EH (cell line): ENCODE measurements at regions not wholly inside any gene's neighbourhood (a gene's known extent, or its start where the extent isn't known, plus 50 kb on each side); places are given as distances from the start of the nearest gene placed in this dataset.

Experiments used
- DNase-seq: peaks from one replicate; pipeline ENCODE4 v3.0.0-alpha.2; 2015; ENCODE audit warnings: low read depth

- no peak for DNase-seq
Measured at GRCh38 chr6:55696501-55696900, 117.5 kb upstream of the HMGCLL1 start.

- DNase-seq: no peak
Measured at GRCh38 chr6:55696041-55696440, 117.0 kb upstream of the HMGCLL1 start.

GRCh38 chr6:55694759-55695158 lies 115.8 kb upstream of the HMGCLL1 start:
- DNase-seq: no peak

GRCh38 chr6:55694148-55694547 lies 115.2 kb upstream of the HMGCLL1 start:
- peak; percentile 1 for DNase-seq

GRCh38 chr6:55679503-55679902 lies 100.5 kb upstream of the HMGCLL1 start:
- DNase-seq: no peak

GRCh38 chr6:55678330-55679224 lies 99.6 kb upstream of the HMGCLL1 start:
- DNase-seq: no peak

- DNase-seq: no peak
Measured at GRCh38 chr6:55676736-55677135, 97.7 kb upstream of the HMGCLL1 start.

GRCh38 chr6:55675941-55676340 lies 96.9 kb upstream of the HMGCLL1 start:
- DNase-seq: no peak

GRCh38 chr6:55674672-55675071 lies 95.7 kb upstream of the HMGCLL1 start:
- DNase-seq: no peak

- DNase-seq: no peak
Measured at GRCh38 chr6:55670850-55671413, 91.9 kb upstream of the HMGCLL1 start.

GRCh38 chr6:55669028-55669427 lies 90.0 kb upstream of the HMGCLL1 start:
- no peak for DNase-seq

GRCh38 chr6:55668591-55668990 lies 89.6 kb upstream of the HMGCLL1 start:
- DNase-seq: peak; percentile 6

GRCh38 chr6:55667341-55667740 lies 88.3 kb upstream of the HMGCLL1 start:
- no peak for DNase-seq

- no peak for DNase-seq
Measured at GRCh38 chr6:55666606-55667225, 87.7 kb upstream of the HMGCLL1 start.

GRCh38 chr6:55666037-55666436 lies 87.0 kb upstream of the HMGCLL1 start:
- DNase-seq: no peak

GRCh38 chr6:55664591-55665587 lies 85.9 kb upstream of the HMGCLL1 start:
- DNase-seq: no peak

- DNase-seq: no peak
Measured at GRCh38 chr6:55663914-55664313, 84.9 kb upstream of the HMGCLL1 start.

- no peak for DNase-seq
Measured at GRCh38 chr6:55659304-55659703, 80.3 kb upstream of the HMGCLL1 start.

- DNase-seq: no peak
Measured at GRCh38 chr6:55654445-55654844, 75.5 kb upstream of the HMGCLL1 start.

- no peak for DNase-seq
Measured at GRCh38 chr6:55652429-55652828, 73.4 kb upstream of the HMGCLL1 start.

- no peak for DNase-seq
Measured at GRCh38 chr6:55651015-55651414, 72.0 kb upstream of the HMGCLL1 start.

- no peak for DNase-seq
Measured at GRCh38 chr6:55643861-55644260, 64.9 kb upstream of the HMGCLL1 start.
